Fibroblast of the conjunctiva (primary cell): ENCODE measurements at regions not wholly inside any gene's neighbourhood (a gene's known extent, or its start where the extent isn't known, plus 50 kb on each side); places are given as distances from the start of the nearest gene placed in this dataset.
"Not testable (repeated sequence)": the region's sequence is repeated elsewhere in the genome, so short reads cannot be mapped to it uniquely, and the experiment has no call there.

Experiments
- DNase-seq: peaks from one replicate; pipeline ENCODE4 v3.0.0-alpha.2; 2010; ENCODE audit warnings: low read depth

- DNase-seq, result no peak
Measured at GRCh38 chr6:103042336-103042735, 1648.8 kb downstream of the GRIK2 start.

GRCh38 chr6:103036846-103037245 is 1643.3 kb downstream of the GRIK2 start:
- no peak for DNase-seq

- DNase-seq, result no peak
Measured at GRCh38 chr6:103027271-103027931, 1633.9 kb downstream of the GRIK2 start.

GRCh38 chr6:103018426-103018825 is 1624.9 kb downstream of the GRIK2 start:
- no peak for DNase-seq

GRCh38 chr6:103017878-103018277 is 1624.4 kb downstream of the GRIK2 start:
- DNase-seq, result no peak

GRCh38 chr6:103011605-103012004 is 1618.1 kb downstream of the GRIK2 start:
- DNase-seq, result no peak

- no peak for DNase-seq
Measured at GRCh38 chr6:103002282-103002681, 1608.8 kb downstream of the GRIK2 start.

- DNase-seq, result no peak
Measured at GRCh38 chr6:103001724-103002123, 1608.2 kb downstream of the GRIK2 start.

GRCh38 chr6:103000688-103001087 is 1607.2 kb downstream of the GRIK2 start:
- DNase-seq, result no peak

GRCh38 chr6:102995491-102995890 is 1602.0 kb downstream of the GRIK2 start:
- no peak for DNase-seq

GRCh38 chr6:102994866-102995265 is 1601.4 kb downstream of the GRIK2 start:
- no peak for DNase-seq

GRCh38 chr6:102986086-102986485 is 1592.6 kb downstream of the GRIK2 start:
- no peak for DNase-seq

GRCh38 chr6:102984357-102984756 is 1590.8 kb downstream of the GRIK2 start:
- no peak for DNase-seq

GRCh38 chr6:102981490-102982015 is 1588.0 kb downstream of the GRIK2 start:
- DNase-seq, result no peak

GRCh38 chr6:102980951-102981350 is 1587.4 kb downstream of the GRIK2 start:
- DNase-seq, result no peak

- DNase-seq, result no peak
Measured at GRCh38 chr6:102961902-102962301, 1568.4 kb downstream of the GRIK2 start.

- DNase-seq, result no peak
Measured at GRCh38 chr6:102950967-102951366, 1557.5 kb downstream of the GRIK2 start.

- no peak for DNase-seq
Measured at GRCh38 chr6:102944475-102944874, 1551.0 kb downstream of the GRIK2 start.

GRCh38 chr6:102942206-102942605 is 1548.7 kb downstream of the GRIK2 start:
- DNase-seq, result no peak

GRCh38 chr6:102936959-102937358 is 1543.5 kb downstream of the GRIK2 start:
- DNase-seq, result no peak

GRCh38 chr6:102928109-102928508 is 1534.6 kb downstream of the GRIK2 start:
- DNase-seq, result no peak

- no peak for DNase-seq
Measured at GRCh38 chr6:102918161-102918560, 1524.7 kb downstream of the GRIK2 start.

GRCh38 chr6:102911571-102911970 is 1518.1 kb downstream of the GRIK2 start:
- no peak for DNase-seq

- not testable (repeated sequence) for DNase-seq
Measured at GRCh38 chr6:102910701-102911139, 1517.2 kb downstream of the GRIK2 start.
